H1 (cell line): ENCODE measurements at regions not wholly inside any gene's neighbourhood (a gene's known extent, or its start where the extent isn't known, plus 50 kb on each side); places are given as distances from the start of the nearest gene placed in this dataset.

Experiments used
- CTCF ChIA-PET: fragments of 300-600 bp; sonication (Branson Sonifier 250); formaldehyde crosslinking; loops from one replicate; lab custom pipeline; 2021; ENCODE audit not compliant: partially characterized antibody; lab: Charles Lee
- POLR2A ChIA-PET: fragments of 300-600 bp; sonication (Branson Sonifier 250); formaldehyde crosslinking; loops from one replicate; lab custom pipeline; 2021; ENCODE audit warnings: inconsistent platforms; ENCODE audit not compliant: partially characterized antibody; lab: Charles Lee
- DNase-seq, 2 experiments: peaks; one replicate each; pipeline versions ENCODE4 v3.0.0 to v3.0.0-alpha.2; 2010 to 2022; ENCODE audit warnings: low spot score in 2 of 2, low read depth in 1 of 2, mixed read lengths in 1 of 2
- FAIRE-seq: peaks from 2 replicates; lab custom pipeline; 2011; peaks lifted over from hg19 to GRCh38; lab: Jason Lieb, UNC
- H2AFZ ChIP-seq: 2 replicates; pipeline ENCODE4 v1.8.1; 2012; ENCODE audit warnings: low read length, inconsistent platforms
- H2AK5ac ChIP-seq: 2 replicates; pipeline ENCODE4 v1.6.1; 2013; ENCODE audit warnings: low read depth, low read length
- H2BK120ac ChIP-seq: replicated peaks from 2 replicates; pipeline ENCODE3; 2013; ENCODE audit warnings: low read depth, low read length, inconsistent platforms
- H2BK12ac ChIP-seq: 2 replicates; pipeline ENCODE4 v1.6.1; 2013; ENCODE audit warnings: low read depth, low read length
- H2BK15ac ChIP-seq: 2 replicates; pipeline ENCODE4 v1.6.1; 2013; ENCODE audit warnings: low read length
- H2BK20ac ChIP-seq: 2 replicates; pipeline ENCODE4 v1.6.1; 2013; ENCODE audit warnings: low read length
- H2BK5ac ChIP-seq: 2 replicates; pipeline ENCODE4 v1.6.1; 2013; ENCODE audit warnings: low read depth, low read length
- H3K14ac ChIP-seq: 2 replicates; pipeline ENCODE4 v1.6.1; 2013; ENCODE audit warnings: inconsistent platforms; ENCODE audit not compliant: insufficient read length
- H3K18ac ChIP-seq: 2 replicates; pipeline ENCODE4 v1.6.1; 2013; ENCODE audit warnings: low read length; ENCODE audit errors: extremely low read depth
- H3K23ac ChIP-seq: 2 replicates; pipeline ENCODE4 v1.6.1; 2013; ENCODE audit warnings: inconsistent platforms; ENCODE audit not compliant: insufficient read length
- H3K23me2 ChIP-seq: 2 replicates; pipeline ENCODE4 v1.6.1; 2013; ENCODE audit warnings: low read depth, low read length
- H3K27ac ChIP-seq: 2 replicates; pipeline ENCODE4 v1.6.1; 2011; ENCODE audit warnings: low read depth, low read length, inconsistent platforms
- H3K27me3 ChIP-seq, 4 experiments: replicated peaks in 1 of 4; 1 replicate in 1 of 4; 2 replicates in 3 of 4; pipeline versions ENCODE4 v1.6.1 to v1.8.1; 2011 to 2013; ENCODE audit warnings: low read length in 3 of 4, mild to moderate bottlenecking in 3 of 4, inconsistent platforms in 2 of 4, mixed read lengths in 2 of 4, moderate library complexity in 1 of 4; ENCODE audit not compliant: control insufficient read depth in 3 of 4, insufficient read depth in 3 of 4; ENCODE audit errors: extremely low read depth in 1 of 4
- H3K36me3 ChIP-seq, 4 experiments: 2 replicates each; pipeline versions ENCODE4 v1.6.1 to v1.8.1; 2011 to 2013; ENCODE audit warnings: mild to moderate bottlenecking in 4 of 4, low read length in 3 of 4, moderate library complexity in 2 of 4, control low read depth in 1 of 4, inconsistent platforms in 1 of 4; ENCODE audit not compliant: insufficient read depth in 4 of 4, control insufficient read depth in 2 of 4
- H3K4ac ChIP-seq: replicated peaks from 2 replicates; pipeline ENCODE3; 2013; ENCODE audit warnings: low read length, low read depth, mixed read lengths, inconsistent platforms; ENCODE audit not compliant: insufficient read length
- H3K4me1 ChIP-seq, 4 experiments: replicated peaks in 1 of 4; 1 replicate in 1 of 4; 2 replicates in 3 of 4; pipeline versions ENCODE4 v1.6.1 to v1.8.1; 2011 to 2013; ENCODE audit warnings: low read length in 3 of 4, inconsistent platforms in 2 of 4, mixed read lengths in 1 of 4; ENCODE audit not compliant: insufficient read depth in 4 of 4, control insufficient read depth in 3 of 4
- H3K4me2 ChIP-seq, 2 experiments: 2 replicates each; pipeline versions ENCODE4 v1.6.1 to v1.8.1; 2011 to 2013; ENCODE audit warnings: low read depth in 2 of 2, low read length in 2 of 2, control low read depth in 1 of 2, inconsistent platforms in 1 of 2, mild to moderate bottlenecking in 1 of 2; ENCODE audit not compliant: insufficient read depth in 1 of 2
- H3K4me3 ChIP-seq, 4 experiments: fragments of 200-600, 300-600 bp in 1 of 4; sonication (generic), shearing (Covaris generic), sonication (Bioruptor Twin) in 1 of 4; 2 replicates each; pipeline versions ENCODE4 v1.5.1 to v1.8.1; 2011 to 2016; ENCODE audit warnings: low read length in 4 of 4, low read depth in 3 of 4, control low read depth in 2 of 4, inconsistent platforms in 2 of 4, mild to moderate bottlenecking in 2 of 4, mixed read lengths in 1 of 4, moderate library complexity in 1 of 4; ENCODE audit not compliant: insufficient read depth in 2 of 4; ENCODE audit errors: extremely low read depth in 1 of 4
- H3K56ac ChIP-seq: replicated peaks from 2 replicates; pipeline ENCODE3; 2013; ENCODE audit warnings: low read depth, mild to moderate bottlenecking, mixed read lengths, low read length, inconsistent platforms; ENCODE audit not compliant: insufficient read length
- H3K79me1 ChIP-seq: 2 replicates; pipeline ENCODE4 v1.6.1; 2013; ENCODE audit warnings: low read depth, low read length, control low read depth
- H3K79me2 ChIP-seq, 2 experiments: 2 replicates each; pipeline versions ENCODE4 v1.6.1 to v1.8.1; 2012 to 2013; ENCODE audit warnings: low read length in 2 of 2, mild to moderate bottlenecking in 2 of 2, inconsistent platforms in 1 of 2; ENCODE audit not compliant: insufficient read depth in 2 of 2, control insufficient read depth in 1 of 2
- H3K9ac ChIP-seq, 4 experiments: replicated peaks in 1 of 4; 1 replicate in 1 of 4; 2 replicates in 3 of 4; pipeline versions ENCODE4 v1.6.1 to v1.8.1; 2011 to 2013; ENCODE audit warnings: low read depth in 3 of 4, low read length in 3 of 4, control low read depth in 2 of 4, mild to moderate bottlenecking in 2 of 4, moderate library complexity in 2 of 4, inconsistent platforms in 1 of 4; ENCODE audit errors: extremely low read depth in 1 of 4
- H3K9me3 ChIP-seq, 2 experiments: 2 replicates each; pipeline versions ENCODE4 v1.6.1 to v1.8.1; 2012 to 2013; ENCODE audit warnings: mild to moderate bottlenecking in 2 of 2, moderate library complexity in 2 of 2, control low read depth in 1 of 2, inconsistent platforms in 1 of 2, low read depth in 1 of 2, low read length in 1 of 2, mixed read lengths in 1 of 2; ENCODE audit not compliant: insufficient read depth in 2 of 2
- H4K20me1 ChIP-seq, 2 experiments: replicated peaks in 1 of 2; 2 replicates each; pipeline versions ENCODE3 to v1.8.1; 2011 to 2013; ENCODE audit warnings: inconsistent platforms in 2 of 2, low read length in 2 of 2, mild to moderate bottlenecking in 1 of 2; ENCODE audit not compliant: insufficient read depth in 2 of 2, control insufficient read depth in 1 of 2
- H4K5ac ChIP-seq: 2 replicates; pipeline ENCODE4 v1.6.1; 2013; ENCODE audit warnings: low read length, low read depth, mixed read lengths, inconsistent platforms; ENCODE audit not compliant: insufficient read length
- H4K8ac ChIP-seq: 2 replicates; pipeline ENCODE4 v1.8.0; 2013; ENCODE audit warnings: mild to moderate bottlenecking, moderate library complexity, low read length, inconsistent platforms; ENCODE audit not compliant: insufficient read depth; ENCODE audit errors: extremely low read depth
- H4K91ac ChIP-seq: replicated peaks from 2 replicates; pipeline ENCODE3; 2013; ENCODE audit warnings: low read length, mixed read lengths, inconsistent platforms; ENCODE audit not compliant: insufficient read length
- ATF2 ChIP-seq: IDR thresholded peaks from 2 replicates; pipeline ENCODE4 v1.6.1; 2012; ENCODE audit warnings: low read length, inconsistent platforms
- ATF3 ChIP-seq: IDR thresholded peaks from 2 replicates; pipeline ENCODE4 v1.6.1; 2011; ENCODE audit warnings: low read depth, mild to moderate bottlenecking, low read length; ENCODE audit not compliant: insufficient read depth
- JUND ChIP-seq: IDR thresholded peaks from 2 replicates; pipeline ENCODE4 v1.6.1; 2011; ENCODE audit warnings: mild to moderate bottlenecking, improper control_type of control experiment, low read length
- KDM1A ChIP-seq: fragments of 200-600, 300-600 bp; sonication (generic); IDR thresholded peaks from 2 replicates; pipeline ENCODE4 v1.7.1; 2016; ENCODE audit warnings: mild to moderate bottlenecking, low read length, borderline replicate concordance
- MAFK ChIP-seq: IDR thresholded peaks from 2 replicates; pipeline ENCODE4 v1.6.1; 2012; ENCODE audit warnings: low read depth, mild to moderate bottlenecking, improper control_type of control experiment, low read length
- YY1 ChIP-seq: IDR thresholded peaks from 2 replicates; pipeline ENCODE4 v1.6.1; 2011; ENCODE audit warnings: low read depth, mild to moderate bottlenecking, low read length
- whole genome bisulfite sequencing, 2 experiments: shearing (Covaris generic) in 1 of 2; methylation state at CpG; one replicate each; pipeline versions ENCODE4 v1.1.6 to v1.1.7; 2013 to 2015; ENCODE audit warnings: low lambda C conversion rate in 2 of 2, mixed read lengths in 2 of 2, inconsistent platforms in 1 of 2, low coverage in 1 of 2, missing lambda C conversion rate in 1 of 2; ENCODE audit not compliant: insufficient replicate concordance in 2 of 2, insufficient coverage in 1 of 2, insufficient read length in 1 of 2; ENCODE audit errors: extremely low coverage in 1 of 2, missing lambda C conversion rate in 1 of 2; 5-methylcytosine and 5-hydroxymethylcytosine counted together

- no peak for DNase-seq
- no peak overlapping the region for H4K8ac ChIP-seq
- no peak overlapping the region for H3K27ac ChIP-seq
- WGBS, 2 experiments, result 85% methylated on average over 4 of the region's 4 CpGs; no CpG with 5 or more reads in 1 of the 2 experiments
- POLR2A ChIA-PET, result no interaction called here
- no peaks in the 10 kb centered on the region for H3K4me1 ChIP-seq
- CTCF ChIA-PET, result no interaction called here
- H2BK120ac ChIP-seq, result no peak overlapping the region
- TF ChIP-seq ATF2 (no peak), JUND (no peak), ATF3 (no peak), MAFK (no peak), KDM1A (no peak), YY1 (no peak)
- no peak overlapping the region for H3K4ac ChIP-seq
- no peak overlapping the region for H3K23ac ChIP-seq
- H4K20me1 ChIP-seq, result no peaks in the 10 kb centered on the region
- H3K56ac ChIP-seq, result no peak overlapping the region
- no peaks in the 10 kb centered on the region for H3K36me3 ChIP-seq
- no peaks in the 10 kb centered on the region for H3K23me2 ChIP-seq
- no peaks in the 10 kb centered on the region for H3K9me3 ChIP-seq
- no peak overlapping the region for H2AK5ac ChIP-seq
- FAIRE-seq, result no peak
- H2BK20ac ChIP-seq, result no peak overlapping the region
- H3K14ac ChIP-seq, result no peak overlapping the region
- no peak overlapping the region for H2BK15ac ChIP-seq
- H3K4me2 ChIP-seq, result no peak overlapping the region
- no peak overlapping the region for H2AFZ ChIP-seq
- H3K4me3 ChIP-seq, result no peak overlapping the region
- no peaks in the 10 kb centered on the region for H3K79me1 ChIP-seq
- no peak overlapping the region for H2BK12ac ChIP-seq
- no peak overlapping the region for H2BK5ac ChIP-seq
- H3K27me3 ChIP-seq, result no peaks in the 10 kb centered on the region
- no peak overlapping the region for H3K18ac ChIP-seq
- H3K9ac ChIP-seq, result no peak overlapping the region
- H4K5ac ChIP-seq, result no peak overlapping the region
- H4K91ac ChIP-seq, result no peak overlapping the region
- no peaks in the 10 kb centered on the region for H3K79me2 ChIP-seq
Observed at GRCh38 chr1:106458866-106459265, 597.6 kb upstream of the PRMT6 start.
